ENCODE measurements at regions not wholly inside any gene's neighbourhood (a gene's known extent, or its start where the extent isn't known, plus 50 kb on each side); places are given as distances from the start of the nearest gene placed in this dataset.

GRCh38 chr2:60353406-60353800 lies 200.1 kb downstream of the BCL11A start:
- TF ChIP-seq ZNF274 (IDR thresholded peaks at IDR 0.05; ENCODE audit: low read depth, low read length), result no peak
- TF ChIP-seq YY1 (IDR thresholded peaks at IDR 0.05; ENCODE audit: insufficient read depth, insufficient read length), result no peak
